ENCODE measurements at regions not wholly inside any gene's neighbourhood (a gene's known extent, or its start where the extent isn't known, plus 50 kb on each side); places are given as distances from the start of the nearest gene placed in this dataset.

DNA sequence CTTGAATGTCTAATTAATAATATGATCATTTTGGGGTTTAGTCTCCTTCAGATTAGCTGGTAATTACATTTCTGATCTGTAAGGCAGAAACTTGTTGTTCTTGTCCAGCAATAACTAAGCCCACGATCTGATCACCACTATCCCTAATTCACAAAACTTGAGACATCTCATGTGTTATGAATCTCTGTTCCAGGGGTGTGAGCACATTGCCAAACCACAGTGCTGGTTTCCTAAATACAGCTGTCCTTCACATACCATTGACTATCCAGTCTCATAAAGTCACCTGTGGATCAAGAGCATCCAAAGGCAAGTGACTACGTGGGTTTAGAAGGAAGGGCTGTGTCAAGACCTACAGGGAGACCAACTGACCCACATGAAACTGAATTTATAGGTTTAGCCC is 134.1 kb upstream of the PRLR start:
- TF ChIP-seq, protein P1, sequence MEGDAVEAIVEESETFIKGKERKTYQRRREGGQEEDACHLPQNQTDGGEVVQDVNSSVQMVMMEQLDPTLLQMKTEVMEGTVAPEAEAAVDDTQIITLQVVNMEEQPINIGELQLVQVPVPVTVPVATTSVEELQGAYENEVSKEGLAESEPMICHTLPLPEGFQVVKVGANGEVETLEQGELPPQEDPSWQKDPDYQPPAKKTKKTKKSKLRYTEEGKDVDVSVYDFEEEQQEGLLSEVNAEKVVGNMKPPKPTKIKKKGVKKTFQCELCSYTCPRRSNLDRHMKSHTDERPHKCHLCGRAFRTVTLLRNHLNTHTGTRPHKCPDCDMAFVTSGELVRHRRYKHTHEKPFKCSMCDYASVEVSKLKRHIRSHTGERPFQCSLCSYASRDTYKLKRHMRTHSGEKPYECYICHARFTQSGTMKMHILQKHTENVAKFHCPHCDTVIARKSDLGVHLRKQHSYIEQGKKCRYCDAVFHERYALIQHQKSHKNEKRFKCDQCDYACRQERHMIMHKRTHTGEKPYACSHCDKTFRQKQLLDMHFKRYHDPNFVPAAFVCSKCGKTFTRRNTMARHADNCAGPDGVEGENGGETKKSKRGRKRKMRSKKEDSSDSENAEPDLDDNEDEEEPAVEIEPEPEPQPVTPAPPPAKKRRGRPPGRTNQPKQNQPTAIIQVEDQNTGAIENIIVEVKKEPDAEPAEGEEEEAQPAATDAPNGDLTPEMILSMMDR (CRISPR knock-in tag; IDR thresholded peaks at IDR 0.05), result no peak
- no peak for TF ChIP-seq ZNF768 (CRISPR knock-in tag; IDR thresholded peaks at IDR 0.05)
- TF ChIP-seq, protein P2, sequence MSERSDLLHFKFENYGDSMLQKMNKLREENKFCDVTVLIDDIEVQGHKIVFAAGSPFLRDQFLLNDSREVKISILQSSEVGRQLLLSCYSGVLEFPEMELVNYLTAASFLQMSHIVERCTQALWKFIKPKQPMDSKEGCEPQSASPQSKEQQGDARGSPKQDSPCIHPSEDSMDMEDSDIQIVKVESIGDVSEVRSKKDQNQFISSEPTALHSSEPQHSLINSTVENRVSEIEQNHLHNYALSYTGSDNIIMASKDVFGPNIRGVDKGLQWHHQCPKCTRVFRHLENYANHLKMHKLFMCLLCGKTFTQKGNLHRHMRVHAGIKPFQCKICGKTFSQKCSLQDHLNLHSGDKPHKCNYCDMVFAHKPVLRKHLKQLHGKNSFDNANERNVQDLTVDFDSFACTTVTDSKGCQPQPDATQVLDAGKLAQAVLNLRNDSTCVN (CRISPR knock-in tag; IDR thresholded peaks at IDR 0.05; ENCODE audit: borderline replicate concordance), result no peak
- TF ChIP-seq, protein P3, sequence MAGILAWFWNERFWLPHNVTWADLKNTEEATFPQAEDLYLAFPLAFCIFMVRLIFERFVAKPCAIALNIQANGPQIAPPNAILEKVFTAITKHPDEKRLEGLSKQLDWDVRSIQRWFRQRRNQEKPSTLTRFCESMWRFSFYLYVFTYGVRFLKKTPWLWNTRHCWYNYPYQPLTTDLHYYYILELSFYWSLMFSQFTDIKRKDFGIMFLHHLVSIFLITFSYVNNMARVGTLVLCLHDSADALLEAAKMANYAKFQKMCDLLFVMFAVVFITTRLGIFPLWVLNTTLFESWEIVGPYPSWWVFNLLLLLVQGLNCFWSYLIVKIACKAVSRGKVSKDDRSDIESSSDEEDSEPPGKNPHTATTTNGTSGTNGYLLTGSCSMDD (CRISPR knock-in tag; IDR thresholded peaks at IDR 0.05), result no peak
- no peak for TF ChIP-seq HDAC6 (IDR thresholded peaks at IDR 0.05; ENCODE audit: low read depth, low read length)

All from HepG2 (cell line).